GM12878 (cell line): ENCODE measurements at regions not wholly inside any gene's neighbourhood (a gene's known extent, or its start where the extent isn't known, plus 50 kb on each side); places are given as distances from the start of the nearest gene placed in this dataset.

Experiments
- CTCF ChIP-seq, 3 experiments: IDR thresholded peaks in 2 of 3; conservative IDR thresholded peaks in 1 of 3; 2 replicates each; pipeline ENCODE4 v1.5.1; 2011; ENCODE audit warnings: low read depth in 3 of 3, low read length in 3 of 3, mild to moderate bottlenecking in 3 of 3, control low read depth in 2 of 3, moderate library complexity in 2 of 3, inconsistent platforms in 1 of 3, mixed read lengths in 1 of 3; ENCODE audit not compliant: control insufficient read depth in 2 of 3, insufficient read depth in 1 of 3; ENCODE audit errors: extremely low read depth in 1 of 3
- MTA3 ChIP-seq: IDR thresholded peaks from 2 replicates; pipeline ENCODE4 v1.6.1; 2012; ENCODE audit warnings: low read length, inconsistent platforms, borderline replicate concordance
- MYC ChIP-seq: IDR thresholded peaks from 2 replicates; pipeline ENCODE4 v1.6.1; 2011; ENCODE audit warnings: mild to moderate bottlenecking, low read length, moderate library complexity, inconsistent platforms; ENCODE audit not compliant: insufficient read depth, insufficient replicate concordance, insufficient read length, severe bottlenecking
- POLR2AphosphoS5 ChIP-seq: IDR thresholded peaks from 2 replicates; pipeline ENCODE4 v1.6.1; 2011; ENCODE audit warnings: mild to moderate bottlenecking, low read length, inconsistent platforms
- RAD21 ChIP-seq: IDR thresholded peaks from 2 replicates; pipeline ENCODE4 v1.6.1; 2011; ENCODE audit warnings: mild to moderate bottlenecking, low read depth, low read length, moderate library complexity; ENCODE audit not compliant: insufficient read depth
- SMC3 ChIP-seq: IDR thresholded peaks from 2 replicates; pipeline ENCODE4 v1.6.1; 2011; ENCODE audit warnings: low read length, improper control_type of control experiment, borderline replicate concordance
- SP1 ChIP-seq: IDR thresholded peaks from one replicate; pipeline ENCODE4 v1.6.1; 2011; ENCODE audit warnings: low read depth, low read length
- SUPT20H ChIP-seq: IDR thresholded peaks from 2 replicates; pipeline ENCODE4 v1.6.1; 2011; ENCODE audit warnings: low read depth, mild to moderate bottlenecking, low read length, moderate library complexity, borderline replicate concordance; ENCODE audit not compliant: control insufficient read depth
- TAF1 ChIP-seq: IDR thresholded peaks from 2 replicates; pipeline ENCODE4 v1.6.1; 2011; ENCODE audit warnings: mild to moderate bottlenecking, low read depth, low read length, borderline replicate concordance
- YBX1 ChIP-seq: fragments of 450-650 bp; IDR thresholded peaks from 2 replicates; pipeline ENCODE4 v1.6.1; 2016; ENCODE audit warnings: antibody characterized with exemption
- YY1 ChIP-seq: IDR thresholded peaks from 2 replicates; pipeline ENCODE4 v1.6.1; 2011; ENCODE audit warnings: low read depth, mild to moderate bottlenecking, low read length
- ZBTB11 ChIP-seq: fragments of 450-650 bp; formaldehyde crosslinking; IDR thresholded peaks from 2 replicates; pipeline ENCODE4 v1.5.0; 2022; ENCODE audit warnings: mild to moderate bottlenecking, missing genetic modification characterization
- TF ChIP-seq, protein P1 (sequence below): IDR thresholded peaks from 2 replicates; pipeline ENCODE4 v1.6.1; 2011; ENCODE audit warnings: mild to moderate bottlenecking, low read depth, low read length, moderate library complexity; ENCODE audit not compliant: insufficient replicate concordance

DNA sequence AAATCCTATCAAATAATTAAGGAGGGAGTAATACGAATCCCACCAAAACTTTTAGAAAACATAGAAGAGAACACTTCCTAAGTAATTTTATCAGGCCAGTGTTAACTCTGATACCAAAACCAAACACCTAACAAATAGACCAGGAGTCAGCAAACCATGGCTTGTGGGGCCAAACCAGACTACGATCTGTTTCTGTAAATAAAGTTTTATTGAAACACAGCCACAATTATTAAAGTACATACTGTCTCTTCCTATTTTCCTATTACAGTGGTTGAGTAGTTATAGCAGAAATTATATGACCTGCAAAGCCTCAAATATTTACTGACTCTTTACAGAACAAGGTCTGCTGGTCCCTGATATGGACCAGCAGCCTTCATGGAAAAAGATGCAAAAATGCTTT, 73.1 kb upstream of the ELN start:
- TF ChIP-seq YY1 = no peak
- TF ChIP-seq TAF1 = no peak
- no peak for TF ChIP-seq CTCF (IDR thresholded peaks at IDR 0.05 in 2 of 3, conservative IDR thresholded peaks at IDR 0.05 in 1 of 3; ENCODE audit: control insufficient read depth in 2 of 3, extremely low read depth in 1 of 3, insufficient read depth in 1 of 3, low read depth in 3 of 3, low read length in 3 of 3)
- no peak for TF ChIP-seq POLR2AphosphoS5
- TF ChIP-seq SUPT20H = no peak
- TF ChIP-seq YBX1 = no peak
- TF ChIP-seq MYC = no peak
- TF ChIP-seq SMC3 = no peak
- TF ChIP-seq ZBTB11 (CRISPR knock-in tag) = no peak
- TF ChIP-seq SP1 = no peak
- TF ChIP-seq RAD21 = no peak
- no peak for TF ChIP-seq MTA3
- TF ChIP-seq, protein P1, sequence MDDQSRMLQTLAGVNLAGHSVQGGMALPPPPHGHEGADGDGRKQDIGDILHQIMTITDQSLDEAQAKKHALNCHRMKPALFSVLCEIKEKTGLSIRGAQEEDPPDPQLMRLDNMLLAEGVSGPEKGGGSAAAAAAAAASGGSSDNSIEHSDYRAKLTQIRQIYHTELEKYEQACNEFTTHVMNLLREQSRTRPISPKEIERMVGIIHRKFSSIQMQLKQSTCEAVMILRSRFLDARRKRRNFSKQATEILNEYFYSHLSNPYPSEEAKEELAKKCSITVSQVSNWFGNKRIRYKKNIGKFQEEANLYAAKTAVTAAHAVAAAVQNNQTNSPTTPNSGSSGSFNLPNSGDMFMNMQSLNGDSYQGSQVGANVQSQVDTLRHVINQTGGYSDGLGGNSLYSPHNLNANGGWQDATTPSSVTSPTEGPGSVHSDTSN = no peak
